NT2/D1 (cell line): ENCODE measurements at regions not wholly inside any gene's neighbourhood (a gene's known extent, or its start where the extent isn't known, plus 50 kb on each side); places are given as distances from the start of the nearest gene placed in this dataset.

Experiments used
- SUZ12 ChIP-seq: IDR thresholded peaks from 2 replicates; pipeline ENCODE4 v1.6.1; 2011; ENCODE audit not compliant: insufficient read length, insufficient read depth; ENCODE audit errors: extremely low read depth
- YY1 ChIP-seq: IDR thresholded peaks from 2 replicates; pipeline ENCODE4 v1.6.1; 2011; ENCODE audit not compliant: insufficient read length, insufficient read depth
- ZNF274 ChIP-seq: IDR thresholded peaks from 2 replicates; pipeline ENCODE4 v1.6.1; 2011; ENCODE audit warnings: mild to moderate bottlenecking, low read depth, low read length

- TF ChIP-seq ZNF274, result no peak
- TF ChIP-seq YY1, result no peak
- no peak for TF ChIP-seq SUZ12
These were observed 92.2 kb upstream of the DSEL start for GRCh38 chr18:67608615-67609273.
